K562 (cell line): ENCODE measurements at regions not wholly inside any gene's neighbourhood (a gene's known extent, or its start where the extent isn't known, plus 50 kb on each side); places are given as distances from the start of the nearest gene placed in this dataset.

Experiments used
- ARHGAP35 ChIP-seq: fragments of 450-650 bp; IDR thresholded peaks from 2 replicates; pipeline ENCODE4 v1.6.1; 2018; ENCODE audit not compliant: partially characterized antibody
- CLOCK ChIP-seq: fragments of 250-450 bp; sonication (Bioruptor Pico); IDR thresholded peaks from 2 replicates; pipeline ENCODE4 v1.4.0; 2020; ENCODE audit warnings: mild to moderate bottlenecking, moderate library complexity, borderline replicate concordance
- HNRNPUL1 ChIP-seq: fragments of 200-400 bp; formaldehyde crosslinking; IDR thresholded peaks from 2 replicates; pipeline ENCODE4 v1.6.1; 2017; ENCODE audit warnings: low read length
- HOXB6 ChIP-seq: fragments of 250-450 bp; sonication (Bioruptor Pico); IDR thresholded peaks from 2 replicates; pipeline ENCODE4 v1.5.1; 2022; ENCODE audit warnings: mild to moderate bottlenecking, borderline replicate concordance
- MAX ChIP-seq: sonication (generic); formaldehyde crosslinking; IDR thresholded peaks from 2 replicates; pipeline ENCODE4 v1.9.0; 2022; ENCODE audit warnings: mild to moderate bottlenecking, missing genetic modification reagents
- NCOA2 ChIP-seq, 2 experiments: fragments of 450-650 bp; IDR thresholded peaks; 2 replicates each; pipeline ENCODE4 v1.6.1; 2018; ENCODE audit warnings: mild to moderate bottlenecking in 2 of 2, moderate library complexity in 1 of 2; ENCODE audit not compliant: partially characterized antibody in 2 of 2
- POLR2B ChIP-seq: fragments of 450-650 bp; IDR thresholded peaks from 2 replicates; pipeline ENCODE4 v1.6.1; 2018; ENCODE audit warnings: low read depth; ENCODE audit not compliant: partially characterized antibody
- RBM14 ChIP-seq: fragments of 200-400 bp; formaldehyde crosslinking; IDR thresholded peaks from 2 replicates; pipeline ENCODE4 v1.6.1; 2018; ENCODE audit warnings: low read depth, mild to moderate bottlenecking, low read length, moderate library complexity, borderline replicate concordance; ENCODE audit not compliant: insufficient read depth
- SMARCA5 ChIP-seq: fragments of 450-650 bp; IDR thresholded peaks from 2 replicates; pipeline ENCODE4 v1.6.1; 2016
- SMARCE1 ChIP-seq: fragments of 450-650 bp; IDR thresholded peaks from 2 replicates; pipeline ENCODE4 v1.7.1; 2016; ENCODE audit warnings: mild to moderate bottlenecking
- THRB ChIP-seq: fragments of 450-650 bp; formaldehyde crosslinking; conservative IDR thresholded peaks from 2 replicates; pipeline ENCODE4 v1.4.0; 2022; ENCODE audit warnings: mild to moderate bottlenecking, missing genetic modification characterization
- U2AF2 ChIP-seq: fragments of 200-400 bp; formaldehyde crosslinking; optimal IDR thresholded peaks from 2 replicates; pipeline ENCODE3; 2017; ENCODE audit warnings: low read depth, mild to moderate bottlenecking, low read length
- ZBTB9 ChIP-seq: fragments of 450-650 bp; formaldehyde crosslinking; IDR thresholded peaks from 2 replicates; pipeline ENCODE4 v1.4.0; 2020; ENCODE audit warnings: mild to moderate bottlenecking, moderate library complexity
- ZC3H4 ChIP-seq: sonication (generic); formaldehyde crosslinking; IDR thresholded peaks from 2 replicates; pipeline ENCODE4 v1.9.0; 2021; ENCODE audit warnings: missing genetic modification reagents, borderline replicate concordance
- ZNF518B ChIP-seq: fragments of 250-450 bp; sonication (Bioruptor Pico); IDR thresholded peaks from 2 replicates; pipeline ENCODE4 v1.5.0; 2021; ENCODE audit warnings: mild to moderate bottlenecking, moderate library complexity
- ZNF586 ChIP-seq: fragments of 450-650 bp; formaldehyde crosslinking; conservative IDR thresholded peaks from 2 replicates; pipeline ENCODE4 v1.4.0; 2020; ENCODE audit warnings: mild to moderate bottlenecking, moderate library complexity

- TF ChIP-seq CLOCK (no peak), THRB (CRISPR knock-in tag) (peak; percentile 71; the same call in 1 of the 2 replicates), NCOA2 (IDR thresholded peaks at IDR 0.05; ENCODE audit: partially characterized antibody in 2 of 2) (no peak), RBM14 (no peak), POLR2B (peak; percentile 39), ZNF586 (CRISPR knock-in tag) (no peak), SMARCA5 (peak; percentile 44; the same call in 1 of the 2 replicates), ZNF518B (CRISPR knock-in tag) (no peak), U2AF2 (no peak), SMARCE1 (peak; percentile 96), ZBTB9 (peak; percentile 43; the same call in 1 of the 2 replicates), HOXB6 (CRISPR knock-in tag) (no peak), HNRNPUL1 (no peak), ARHGAP35 (no peak), MAX (CRISPR knock-in tag) (peak; percentile 89), ZC3H4 (CRISPR knock-in tag) (no peak)
Measured at GRCh38 chr2:111698743-111699554, 185.0 kb downstream of the ANAPC1 start (continued).
